Liver (tissue), 8 donors: ENCODE measurements at regions not wholly inside any gene's neighbourhood (a gene's known extent, or its start where the extent isn't known, plus 50 kb on each side); places are given as distances from the start of the nearest gene placed in this dataset.

ENCODE experiments used
- DNase-seq: peaks from one replicate; pipeline ENCODE4 v3.0.0-alpha.2; 2017; ENCODE audit warnings: low spot score
- H3K27ac ChIP-seq, 2 donors: one replicate each; pipeline ENCODE4 v1.7.0; 2013; ENCODE audit warnings: inconsistent platforms in 2 of 2, low read length in 2 of 2, control low read depth in 1 of 2, low read depth in 1 of 2, mild to moderate bottlenecking in 1 of 2
- H3K27me3 ChIP-seq, 4 donors: one replicate each; pipeline versions ENCODE4 v1.6.1 to v1.7.0; 2013; ENCODE audit warnings: low read length in 3 of 4, inconsistent platforms in 1 of 4, mild to moderate bottlenecking in 1 of 4, moderate library complexity in 1 of 4; ENCODE audit not compliant: control insufficient read depth in 4 of 4, insufficient read depth in 4 of 4
- H3K36me3 ChIP-seq, 4 donors: one replicate each; pipeline versions ENCODE4 v1.6.1 to v1.7.0; 2013; ENCODE audit warnings: low read length in 3 of 4, mild to moderate bottlenecking in 3 of 4, low read depth in 1 of 4, moderate library complexity in 1 of 4; ENCODE audit not compliant: control insufficient read depth in 4 of 4, insufficient read depth in 3 of 4
- H3K4me1 ChIP-seq, 4 donors: one replicate each; pipeline versions ENCODE4 v1.6.1 to v1.7.0; 2013; ENCODE audit warnings: low read length in 3 of 4, mild to moderate bottlenecking in 3 of 4, moderate library complexity in 1 of 4; ENCODE audit not compliant: control insufficient read depth in 4 of 4, insufficient read depth in 4 of 4
- H3K4me3 ChIP-seq, 3 donors: one replicate each; pipeline versions ENCODE4 v1.6.1 to v1.7.0; 2013; ENCODE audit warnings: low read length in 3 of 3, control low read depth in 1 of 3, low read depth in 1 of 3, mild to moderate bottlenecking in 1 of 3
- H3K9ac ChIP-seq, 2 donors: one replicate each; pipeline ENCODE4 v1.7.0; 2013; ENCODE audit warnings: low read length in 2 of 2, mild to moderate bottlenecking in 2 of 2, moderate library complexity in 2 of 2, control low read depth in 1 of 2, low read depth in 1 of 2
- H3K9me3 ChIP-seq, 4 donors: one replicate each; pipeline versions ENCODE4 v1.6.1 to v1.7.0; 2013; ENCODE audit warnings: low read length in 3 of 4; ENCODE audit not compliant: control insufficient read depth in 4 of 4
- ATF3 ChIP-seq: IDR thresholded peaks from 2 replicates; pipeline ENCODE4 v1.6.1; 2016; ENCODE audit warnings: antibody characterized with exemption
- FOXA1 ChIP-seq: IDR thresholded peaks from 2 replicates; pipeline ENCODE4 v1.6.1; 2016; ENCODE audit warnings: antibody characterized with exemption
- FOXA2 ChIP-seq: IDR thresholded peaks from 2 replicates; pipeline ENCODE4 v1.6.1; 2016; ENCODE audit warnings: antibody characterized with exemption
- GABPA ChIP-seq, 2 donors: IDR thresholded peaks in 1 of 2; conservative IDR thresholded peaks in 1 of 2; 2 replicates each; pipeline ENCODE4 v1.6.1; 2016; ENCODE audit warnings: antibody characterized with exemption in 2 of 2, mild to moderate bottlenecking in 1 of 2, moderate library complexity in 1 of 2
- HNF4A ChIP-seq, 2 donors: conservative IDR thresholded peaks; 2 replicates each; pipeline ENCODE4 v1.6.1; 2016; ENCODE audit warnings: antibody characterized with exemption in 2 of 2, mild to moderate bottlenecking in 2 of 2
- HNF4G ChIP-seq: IDR thresholded peaks from 2 replicates; pipeline ENCODE4 v1.6.1; 2016; ENCODE audit warnings: antibody characterized with exemption
- JUND ChIP-seq, 2 donors: IDR thresholded peaks; 2 replicates each; pipeline ENCODE4 v1.6.1; 2016; ENCODE audit warnings: antibody characterized with exemption in 2 of 2
- NR2F2 ChIP-seq: IDR thresholded peaks from 2 replicates; pipeline ENCODE4 v1.6.1; 2016; ENCODE audit warnings: antibody characterized with exemption
- RAD21 ChIP-seq, 2 donors: IDR thresholded peaks; 2 replicates each; pipeline ENCODE4 v1.6.1; 2016; ENCODE audit warnings: antibody characterized with exemption in 2 of 2, mild to moderate bottlenecking in 2 of 2
- RXRA ChIP-seq, 2 donors: IDR thresholded peaks; 2 replicates each; pipeline ENCODE4 v1.6.1; 2017 to 2018; ENCODE audit warnings: antibody characterized with exemption in 2 of 2, mild to moderate bottlenecking in 1 of 2
- SP1 ChIP-seq: IDR thresholded peaks from 2 replicates; pipeline ENCODE4 v1.6.1; 2018; ENCODE audit warnings: antibody characterized with exemption, mild to moderate bottlenecking
- TAF1 ChIP-seq: conservative IDR thresholded peaks from 2 replicates; pipeline ENCODE4 v1.6.1; 2016; ENCODE audit warnings: antibody characterized with exemption, mild to moderate bottlenecking
- YY1 ChIP-seq: IDR thresholded peaks from 2 replicates; pipeline ENCODE4 v1.6.1; 2016; ENCODE audit warnings: antibody characterized with exemption, mild to moderate bottlenecking
- WGBS: extraction: QIAGEN DNeasy Blood & Tissue Kit; methylation state at CpG from one replicate; pipeline ENCODE4 v1.1.7; 2013; 5-methylcytosine and 5-hydroxymethylcytosine counted together
- TF ChIP-seq, protein P1 (sequence below): IDR thresholded peaks from 2 replicates; pipeline ENCODE4 v1.6.1; 2016; ENCODE audit warnings: antibody characterized with exemption, mild to moderate bottlenecking
- TF ChIP-seq, protein P2 (sequence below): fragments of 150-350 bp; IDR thresholded peaks from 2 replicates; pipeline ENCODE4 v1.5.1; 2017; ENCODE audit warnings: improper control_type of control experiment, low read depth, low read length; ENCODE audit not compliant: missing input control
- donor health status: healthy.
- donor health status: healthy.
- donor health status: healthy.
- donor health status: healthy.
- donor health status: healthy.

DNA sequence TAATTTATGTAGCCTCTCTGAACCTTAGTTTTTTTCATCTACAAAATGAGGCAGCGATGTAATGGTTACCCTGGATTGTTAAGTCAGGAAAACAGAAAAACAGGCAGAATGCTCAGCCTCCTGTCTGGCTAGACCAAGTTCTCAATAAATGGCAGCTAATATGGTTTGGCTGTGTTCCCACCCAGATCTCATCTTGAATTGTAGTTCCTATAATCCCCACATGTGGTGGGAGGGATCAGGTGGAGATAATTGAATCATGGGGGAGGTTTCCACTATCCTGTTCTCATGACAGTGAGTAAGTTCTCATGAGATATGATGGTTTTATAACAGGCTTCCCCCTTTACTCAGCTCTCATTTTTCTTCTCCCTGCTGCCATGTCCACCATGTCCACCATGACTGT lies 220.0 kb downstream of the CMPK2 start:
- no peak for TF ChIP-seq HNF4A (conservative IDR thresholded peaks at IDR 0.05)
- no peak for TF ChIP-seq RAD21 (IDR thresholded peaks at IDR 0.05)
- no peak for DNase-seq
- Histone ChIP-seq H3K4me3 (no peak overlapping the region), H3K9me3 (no peaks in the 10 kb centered on the region), H3K4me1 (no peaks in the 10 kb centered on the region), H3K27ac (no peak overlapping the region), H3K27me3 (no peaks in the 10 kb centered on the region), H3K9ac (no peak overlapping the region), H3K36me3 (no peaks in the 10 kb centered on the region)
- 92% methylated on average over 1 of the region's 1 CpG for WGBS

GRCh38 chr2:6647046-6647445 lies 218.7 kb downstream of the CMPK2 start:
- no peaks in the 10 kb centered on the region for H3K4me1 ChIP-seq
- 75% methylated on average over 6 of the region's 6 CpGs for WGBS
- no peak overlapping the region for H3K9ac ChIP-seq
- TF ChIP-seq GABPA (IDR thresholded peaks at IDR 0.05 in 1 of 2, conservative IDR thresholded peaks at IDR 0.05 in 1 of 2) (no peak), FOXA2 (no peak), SP1 (no peak), RAD21 (IDR thresholded peaks at IDR 0.05) (no peak), JUND (IDR thresholded peaks at IDR 0.05) (no peak), HNF4G (no peak), YY1 (no peak), TAF1 (no peak), HNF4A (conservative IDR thresholded peaks at IDR 0.05) (no peak), RXRA (IDR thresholded peaks at IDR 0.05) (no peak), ATF3 (no peak), NR2F2 (no peak), FOXA1 (no peak)
- TF ChIP-seq, protein P1, sequence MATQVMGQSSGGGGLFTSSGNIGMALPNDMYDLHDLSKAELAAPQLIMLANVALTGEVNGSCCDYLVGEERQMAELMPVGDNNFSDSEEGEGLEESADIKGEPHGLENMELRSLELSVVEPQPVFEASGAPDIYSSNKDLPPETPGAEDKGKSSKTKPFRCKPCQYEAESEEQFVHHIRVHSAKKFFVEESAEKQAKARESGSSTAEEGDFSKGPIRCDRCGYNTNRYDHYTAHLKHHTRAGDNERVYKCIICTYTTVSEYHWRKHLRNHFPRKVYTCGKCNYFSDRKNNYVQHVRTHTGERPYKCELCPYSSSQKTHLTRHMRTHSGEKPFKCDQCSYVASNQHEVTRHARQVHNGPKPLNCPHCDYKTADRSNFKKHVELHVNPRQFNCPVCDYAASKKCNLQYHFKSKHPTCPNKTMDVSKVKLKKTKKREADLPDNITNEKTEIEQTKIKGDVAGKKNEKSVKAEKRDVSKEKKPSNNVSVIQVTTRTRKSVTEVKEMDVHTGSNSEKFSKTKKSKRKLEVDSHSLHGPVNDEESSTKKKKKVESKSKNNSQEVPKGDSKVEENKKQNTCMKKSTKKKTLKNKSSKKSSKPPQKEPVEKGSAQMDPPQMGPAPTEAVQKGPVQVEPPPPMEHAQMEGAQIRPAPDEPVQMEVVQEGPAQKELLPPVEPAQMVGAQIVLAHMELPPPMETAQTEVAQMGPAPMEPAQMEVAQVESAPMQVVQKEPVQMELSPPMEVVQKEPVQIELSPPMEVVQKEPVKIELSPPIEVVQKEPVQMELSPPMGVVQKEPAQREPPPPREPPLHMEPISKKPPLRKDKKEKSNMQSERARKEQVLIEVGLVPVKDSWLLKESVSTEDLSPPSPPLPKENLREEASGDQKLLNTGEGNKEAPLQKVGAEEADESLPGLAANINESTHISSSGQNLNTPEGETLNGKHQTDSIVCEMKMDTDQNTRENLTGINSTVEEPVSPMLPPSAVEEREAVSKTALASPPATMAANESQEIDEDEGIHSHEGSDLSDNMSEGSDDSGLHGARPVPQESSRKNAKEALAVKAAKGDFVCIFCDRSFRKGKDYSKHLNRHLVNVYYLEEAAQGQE: no peak
- TF ChIP-seq, protein P2, sequence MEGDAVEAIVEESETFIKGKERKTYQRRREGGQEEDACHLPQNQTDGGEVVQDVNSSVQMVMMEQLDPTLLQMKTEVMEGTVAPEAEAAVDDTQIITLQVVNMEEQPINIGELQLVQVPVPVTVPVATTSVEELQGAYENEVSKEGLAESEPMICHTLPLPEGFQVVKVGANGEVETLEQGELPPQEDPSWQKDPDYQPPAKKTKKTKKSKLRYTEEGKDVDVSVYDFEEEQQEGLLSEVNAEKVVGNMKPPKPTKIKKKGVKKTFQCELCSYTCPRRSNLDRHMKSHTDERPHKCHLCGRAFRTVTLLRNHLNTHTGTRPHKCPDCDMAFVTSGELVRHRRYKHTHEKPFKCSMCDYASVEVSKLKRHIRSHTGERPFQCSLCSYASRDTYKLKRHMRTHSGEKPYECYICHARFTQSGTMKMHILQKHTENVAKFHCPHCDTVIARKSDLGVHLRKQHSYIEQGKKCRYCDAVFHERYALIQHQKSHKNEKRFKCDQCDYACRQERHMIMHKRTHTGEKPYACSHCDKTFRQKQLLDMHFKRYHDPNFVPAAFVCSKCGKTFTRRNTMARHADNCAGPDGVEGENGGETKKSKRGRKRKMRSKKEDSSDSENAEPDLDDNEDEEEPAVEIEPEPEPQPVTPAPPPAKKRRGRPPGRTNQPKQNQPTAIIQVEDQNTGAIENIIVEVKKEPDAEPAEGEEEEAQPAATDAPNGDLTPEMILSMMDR: no peak
- no peak overlapping the region for H3K27ac ChIP-seq
- no peak for DNase-seq
- no peaks in the 10 kb centered on the region for H3K9me3 ChIP-seq
- no peak overlapping the region for H3K4me3 ChIP-seq
- no peaks in the 10 kb centered on the region for H3K27me3 ChIP-seq
- no peaks in the 10 kb centered on the region for H3K36me3 ChIP-seq
